K562 (cell line): ENCODE measurements at regions not wholly inside any gene's neighbourhood (a gene's known extent, or its start where the extent isn't known, plus 50 kb on each side); places are given as distances from the start of the nearest gene placed in this dataset.

Source experiments
- ATAC-seq: fragments of 200-7000 bp; cut with Tn5 transposase; 3 replicates; pipeline ENCODE4 v1.9.1; 2020; ENCODE audit warnings: moderate library complexity
- BruUV-seq: library from RNA; stranded (reverse); fragments of 400-500 nt; replicated peaks from 2 replicates; lab custom pipeline; 2021; lab: Mats Ljungman, UMichigan
- CTCF ChIA-PET: fragments of 300-600 bp; formaldehyde crosslinking; extraction: SDS; loops from one replicate; lab custom pipeline; 2021; ENCODE audit warnings: low intra/inter-chr PET ratio; lab: Yijun Ruan, JAX
- POLR2A ChIA-PET: fragments of 300-600, 350-650 bp; sonication (Branson Sonifier 250); formaldehyde crosslinking; extraction: SDS; loops from one replicate; lab custom pipeline; 2021; ENCODE audit warnings: antibody characterized with exemption, inconsistent platforms; lab: Yijun Ruan, JAX
- DNase-seq, 4 experiments: peaks; one replicate each; pipeline versions ENCODE4 v3.0.0 to v3.0.0-alpha.2; 2011 to 2018; ENCODE audit warnings: low spot score in 3 of 4, mixed read lengths in 3 of 4; ENCODE audit errors: extremely low read depth in 1 of 4
- FAIRE-seq: peaks from 2 replicates; lab custom pipeline; 2011; peaks lifted over from hg19 to GRCh38; lab: Jason Lieb, UNC
- H2AFZ ChIP-seq: 2 replicates; pipeline ENCODE4 v1.6.0; 2011; ENCODE audit warnings: low read depth, low read length, control low read depth, inconsistent platforms
- H3K27ac ChIP-seq: fragments of 200-600 bp; 3 replicates; pipeline ENCODE4 v1.8.0; 2011; ENCODE audit warnings: low read depth, mild to moderate bottlenecking, control low read depth, inconsistent platforms, low read length, moderate library complexity, mixed read lengths; ENCODE audit errors: extremely low read depth
- H3K27me3 ChIP-seq, 2 experiments: fragments of 300-600 bp in 1 of 2; 2 replicates in 1 of 2; 3 replicates in 1 of 2; pipeline versions ENCODE4 v1.6.0 to v1.8.0; 2011; ENCODE audit warnings: inconsistent platforms in 2 of 2, low read length in 2 of 2, mild to moderate bottlenecking in 1 of 2, mixed read lengths in 1 of 2, moderate library complexity in 1 of 2; ENCODE audit not compliant: control insufficient read depth in 2 of 2, insufficient read depth in 2 of 2
- H3K36me3 ChIP-seq: fragments of 300-600 bp; 3 replicates; pipeline ENCODE4 v1.8.0; 2011; ENCODE audit warnings: mild to moderate bottlenecking, low read length, inconsistent platforms; ENCODE audit not compliant: control insufficient read depth, insufficient read depth
- H3K4me1 ChIP-seq, 2 experiments: fragments of 200-600 bp in 1 of 2; replicated peaks in 1 of 2; 2 replicates in 1 of 2; 3 replicates in 1 of 2; pipeline versions ENCODE4 v1.5.1 to v1.8.0; 2011; ENCODE audit warnings: inconsistent platforms in 2 of 2, low read length in 2 of 2, mild to moderate bottlenecking in 1 of 2, mixed read lengths in 1 of 2, moderate library complexity in 1 of 2; ENCODE audit not compliant: control insufficient read depth in 2 of 2, insufficient read depth in 2 of 2
- H3K4me2 ChIP-seq: 2 replicates; pipeline ENCODE4 v1.6.1; 2011; ENCODE audit warnings: low read length, control low read depth, inconsistent platforms, mixed read lengths; ENCODE audit not compliant: insufficient read depth
- H3K4me3 ChIP-seq: fragments of 200-600 bp; sonication (generic), shearing (Covaris generic); 2 replicates; pipeline ENCODE4 v1.5.1; 2016; ENCODE audit warnings: control low read depth, inconsistent platforms
- H3K79me2 ChIP-seq: fragments of 200-600 bp; 3 replicates; pipeline ENCODE4 v1.8.0; 2011; ENCODE audit warnings: low read length, inconsistent platforms; ENCODE audit not compliant: control insufficient read depth, insufficient read depth
- H3K9ac ChIP-seq, 2 experiments: 2 replicates each; pipeline versions ENCODE4 v1.6.0 to v1.6.1; 2011; ENCODE audit warnings: low read depth in 2 of 2, low read length in 2 of 2, control low read depth in 1 of 2, inconsistent platforms in 1 of 2, mild to moderate bottlenecking in 1 of 2, mixed read lengths in 1 of 2; ENCODE audit not compliant: insufficient read depth in 1 of 2
- H3K9me1 ChIP-seq: one replicate; pipeline ENCODE4 v1.6.0; 2011; ENCODE audit warnings: inconsistent platforms, mild to moderate bottlenecking, low read length, moderate library complexity; ENCODE audit not compliant: control insufficient read depth, insufficient read depth
- H3K9me3 ChIP-seq: replicated peaks from 2 replicates; pipeline ENCODE4 v1.5.1; 2011; ENCODE audit warnings: low read depth, low read length, inconsistent platforms; ENCODE audit not compliant: control insufficient read depth, insufficient read depth
- H4K20me1 ChIP-seq: replicated peaks from 2 replicates; pipeline ENCODE4 v1.6.1; 2011; ENCODE audit warnings: low read length, inconsistent platforms, mixed read lengths; ENCODE audit not compliant: control insufficient read depth, insufficient read depth
- ADNP ChIP-seq: fragments of 200-800 bp; sonication (Bioruptor generic); IDR thresholded peaks from 2 replicates; pipeline ENCODE4 v1.6.1; 2016; ENCODE audit warnings: missing genetic modification characterization, missing compliant biosample characterization
- BRD9 ChIP-seq: fragments of 450-650 bp; IDR thresholded peaks from 2 replicates; pipeline ENCODE4 v1.6.1; 2018; ENCODE audit warnings: low read depth; ENCODE audit not compliant: partially characterized antibody
- E2F3 ChIP-seq: fragments of 250-450 bp; sonication (Bioruptor Pico); IDR thresholded peaks from 2 replicates; pipeline ENCODE4 v1.4.0; 2020; ENCODE audit warnings: mild to moderate bottlenecking
- E2F8 ChIP-seq: fragments of 450-650 bp; IDR thresholded peaks from 2 replicates; pipeline ENCODE4 v1.7.1; 2018; ENCODE audit warnings: mild to moderate bottlenecking, low read depth; ENCODE audit not compliant: partially characterized antibody
- EP300 ChIP-seq: IDR thresholded peaks from 2 replicates; pipeline ENCODE4 v1.6.1; 2012; ENCODE audit warnings: low read length, improper control_type of control experiment
- FOS ChIP-seq: IDR thresholded peaks from 3 replicates; pipeline ENCODE4 v1.6.1; 2011; ENCODE audit not compliant: insufficient read length; ENCODE audit errors: extremely low read depth
- HMGN3 ChIP-seq: IDR thresholded peaks from 2 replicates; pipeline ENCODE4 v1.6.1; 2011; ENCODE audit warnings: borderline replicate concordance, low read depth, mild to moderate bottlenecking, mixed read lengths, low read length; ENCODE audit not compliant: insufficient read length; ENCODE audit errors: extremely low read depth
- HNRNPH1 ChIP-seq: fragments of 200-400 bp; formaldehyde crosslinking; optimal IDR thresholded peaks from 2 replicates; pipeline ENCODE3; 2017; ENCODE audit warnings: low read depth, mild to moderate bottlenecking, low read length, moderate library complexity
- NR2C2 ChIP-seq, 2 experiments: fragments of 200-800 bp in 1 of 2; sonication (Bioruptor generic) in 1 of 2; sonication (generic) in 1 of 2; formaldehyde crosslinking in 1 of 2; IDR thresholded peaks; 2 replicates each; pipeline versions ENCODE4 v1.6.1 to v1.8.0; 2016 to 2022; ENCODE audit warnings: mild to moderate bottlenecking in 1 of 2, missing compliant biosample characterization in 1 of 2, missing genetic modification characterization in 1 of 2, missing genetic modification reagents in 1 of 2
- TCFL5 ChIP-seq: fragments of 250-450 bp; sonication (Bioruptor Pico); conservative IDR thresholded peaks from 2 replicates; pipeline ENCODE4 v1.6.1; 2021; ENCODE audit warnings: mild to moderate bottlenecking, moderate library complexity, matching md5 sums
- ZHX1 ChIP-seq: fragments of 150-350 bp; conservative IDR thresholded peaks from 2 replicates; pipeline ENCODE4 v1.6.1; 2014; ENCODE audit warnings: low read length
- WGBS: fragments of 100-300 bp; shearing (Covaris generic); methylation state at CpG from one replicate; pipeline ENCODE4 v1.1.6; 2016; ENCODE audit warnings: low coverage, mixed read lengths; ENCODE audit not compliant: insufficient coverage; ENCODE audit errors: missing lambda C conversion rate; 5-methylcytosine and 5-hydroxymethylcytosine counted together
- in situ Hi-C: fragments of 300-500 bp; cut with MboI; formaldehyde crosslinking; loops from 4 replicates; pipeline ENCODE4 v1.15.0; 2018; ENCODE audit warnings: inconsistent platforms, mixed read lengths
- intact Hi-C: fragments of 100-400 bp; cut with micrococcal nuclease; formaldehyde crosslinking; loops from 2 replicates; pipeline ENCODE4 v1.14.2; 2022

- FAIRE-seq (no peak), DNase-seq (no peak), ATAC-seq (no peak)
- Histone ChIP-seq H3K9me3 (no peaks in the 10 kb centered on the region), H3K9me1 (no peaks in the 10 kb centered on the region), H3K4me3 (no peak overlapping the region), H3K27me3 (no peaks in the 10 kb centered on the region), H2AFZ (no peak overlapping the region), H3K9ac (no peak overlapping the region), H3K4me1 (peaks cover 0 to 8% of the 10 kb centered on the region in 2 experiments; a peak in 3 of 5 replicates), H3K36me3 (no peaks in the 10 kb centered on the region), H3K27ac (no peak overlapping the region), H3K79me2 (no peaks in the 10 kb centered on the region), H3K4me2 (no peak overlapping the region), H4K20me1 (no peaks in the 10 kb centered on the region)
- intact Hi-C loops (no loop called here), in situ Hi-C loops (no loop called here)
- TF ChIP-seq BRD9 (peak; percentile 50), EP300 (no peak)
- ChIA-PET CTCF (no interaction called here), POLR2A (no interaction called here)
- BruUV-seq = no TSS peak
- WGBS = 28% methylated on average over 5 of the region's 5 CpGs
These were observed 91.6 kb upstream of the MAP4K3 start for GRCh38 chr2:39528701-39529100.

GRCh38 chr2:39529836-39530235, 92.8 kb upstream of the MAP4K3 start:
- no peaks in the 10 kb centered on the region for H4K20me1 ChIP-seq
- ATAC-seq (no peak), DNase-seq (no peak), FAIRE-seq (no peak)
- no peaks in the 10 kb centered on the region for H3K9me3 ChIP-seq
- in situ Hi-C loops (no loop called here), intact Hi-C loops (no loop called here)
- ChIA-PET POLR2A (no interaction called here), CTCF (no interaction called here)
- no peaks in the 10 kb centered on the region for H3K27me3 ChIP-seq
- H2AFZ ChIP-seq = no peak overlapping the region
- H3K9me1 ChIP-seq = no peaks in the 10 kb centered on the region
- no peak overlapping the region for H3K27ac ChIP-seq
- H3K36me3 ChIP-seq = no peaks in the 10 kb centered on the region
- no peak overlapping the region for H3K4me2 ChIP-seq
- BruUV-seq = no TSS peak
- WGBS = 60% methylated on average over 1 of the region's 1 CpG
- no peak overlapping the region for H3K9ac ChIP-seq
- H3K4me3 ChIP-seq = no peak overlapping the region
- no peaks in the 10 kb centered on the region for H3K79me2 ChIP-seq
- no peaks in the 10 kb centered on the region; a peak in 1 of 5 replicates for H3K4me1 ChIP-seq
- TF ChIP-seq FOS (no peak), NR2C2 (CRISPR knock-in tag; IDR thresholded peaks at IDR 0.05) (no peak), NR2C2 (tag; IDR thresholded peaks at IDR 0.05) (no peak), ZHX1 (no peak), HNRNPH1 (no peak), E2F3 (CRISPR knock-in tag) (no peak), ADNP (no peak), HMGN3 (no peak), TCFL5 (CRISPR knock-in tag) (no peak), E2F8 (no peak)
